Cardiac fibroblast (primary cell): ENCODE measurements at regions not wholly inside any gene's neighbourhood (a gene's known extent, or its start where the extent isn't known, plus 50 kb on each side); places are given as distances from the start of the nearest gene placed in this dataset.
A peak's percentile ranks its signal among the peaks of the same experiment; 100 is the strongest.
"Not testable (repeated sequence)": the region's sequence is repeated elsewhere in the genome, so short reads cannot be mapped to it uniquely, and the experiment has no call there.

Experiments used
- DNase-seq, 2 donors: peaks; one replicate each; pipeline versions ENCODE4 v3.0.0 to v3.0.0-alpha.2; 2010; ENCODE audit warnings: low read depth in 2 of 2
- H3K4me3 ChIP-seq, 2 donors: replicated peaks in 1 of 2; 1 replicate in 1 of 2; 2 replicates in 1 of 2; pipeline ENCODE4 v1.5.1; 2011; ENCODE audit warnings: low read depth in 2 of 2, low read length in 2 of 2, mild to moderate bottlenecking in 2 of 2, moderate library complexity in 1 of 2
- CTCF ChIP-seq: IDR thresholded peaks from one replicate; pipeline ENCODE4 v1.5.1; 2011; ENCODE audit warnings: low read depth, mild to moderate bottlenecking, low read length, inconsistent platforms

- H3K4me3 ChIP-seq: no peak overlapping the region
- TF ChIP-seq CTCF: no peak
- no peak for DNase-seq
Observed at GRCh38 chr14:71245659-71246361, 338.6 kb downstream of the PCNX1 start.

- no peak for DNase-seq
- no peak overlapping the region for H3K4me3 ChIP-seq
- no peak for TF ChIP-seq CTCF
Observed at GRCh38 chr14:71246539-71246938, 339.3 kb downstream of the PCNX1 start.

GRCh38 chr14:71247106-71247505, 339.8 kb downstream of the PCNX1 start:
- no peak for TF ChIP-seq CTCF
- H3K4me3 ChIP-seq: no peak overlapping the region
- DNase-seq: peak in 1 of 2 donors; percentile 38

GRCh38 chr14:71248194-71248593, 340.9 kb downstream of the PCNX1 start:
- TF ChIP-seq CTCF: no peak
- no peak overlapping the region for H3K4me3 ChIP-seq
- peak in 1 of 2 donors; percentile 41 for DNase-seq

GRCh38 chr14:71250347-71250746, 343.1 kb downstream of the PCNX1 start:
- no peak for TF ChIP-seq CTCF
- no peak for DNase-seq
- H3K4me3 ChIP-seq: no peak overlapping the region

GRCh38 chr14:71250791-71251190, 343.5 kb downstream of the PCNX1 start:
- H3K4me3 ChIP-seq: no peak overlapping the region
- DNase-seq: peak in 1 of 2 donors; percentile 65
- TF ChIP-seq CTCF: no peak

- H3K4me3 ChIP-seq: peak overlapping the region in 1 of 2 donors; percentile 27
- not testable (repeated sequence) for DNase-seq
Observed at GRCh38 chr14:71254091-71254719, 346.9 kb downstream of the PCNX1 start.
